ENCODE measurements at regions not wholly inside any gene's neighbourhood (a gene's known extent, or its start where the extent isn't known, plus 50 kb on each side); places are given as distances from the start of the nearest gene placed in this dataset.

DNA sequence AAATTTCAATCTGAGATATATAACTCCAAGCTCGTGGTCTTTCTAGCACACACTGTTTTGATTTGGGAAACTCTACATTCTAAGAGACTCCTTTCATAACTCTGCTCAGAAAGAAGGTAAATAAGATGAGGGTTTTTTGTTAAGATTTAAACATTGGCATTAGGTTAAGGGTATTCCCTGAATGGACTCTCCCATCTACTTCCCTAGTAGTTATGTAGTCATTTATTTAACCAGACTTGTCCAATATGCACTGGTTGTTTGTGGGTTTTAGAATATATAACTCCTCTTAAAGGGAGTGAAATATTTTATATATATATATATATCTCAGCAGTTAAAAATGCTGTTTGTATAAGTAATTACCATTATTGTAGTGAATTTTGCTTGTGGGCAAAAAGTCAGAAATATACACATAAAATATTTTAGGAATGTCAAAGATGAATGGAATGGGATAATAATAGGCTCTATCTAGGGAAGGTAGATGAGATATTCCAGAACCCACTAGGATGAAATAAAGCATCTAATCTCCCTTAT is 61.5 kb upstream of the WDR75 start:
- H4K5ac ChIP-seq (ENCODE audit: low read depth, low read length): peak overlapping the region; percentile 51
- H3K4ac ChIP-seq (ENCODE audit: low read depth, low read length): peak overlapping the region; percentile 65; the same call in 1 of the 2 replicates
- intact Hi-C loops (cut with micrococcal nuclease): no loop called here
- WGBS, 2 experiments (ENCODE audit: extremely low coverage in 2 of 2, insufficient read length in 1 of 2): no CpG with 5 or more reads among the region's 1 CpG
- H4K20me1 ChIP-seq (ENCODE audit: insufficient read depth, low read length): no peaks in the 10 kb centered on the region
- peak overlapping the region; percentile 85 for H2BK120ac ChIP-seq (ENCODE audit: low read depth, low read length)
- CTCF ChIA-PET: interaction anchor here (1.1 to 1.3 kb wide), 2 partner anchors 9 to 33 kb away, joined by 3 to 4 read pairs; no protein-coding TSS in a partner anchor
- peak overlapping the region; percentile 78; the same call in 1 of the 2 replicates for H3K23ac ChIP-seq (ENCODE audit: low read depth, low read length)
- no peak overlapping the region for H2AFZ ChIP-seq (replicated peaks; ENCODE audit: low read length, poor library complexity)
- dilution Hi-C loops (cut with HindIII; ENCODE audit: low sequenced_read_pairs, unreplicated experiment): no loop called here
- no peak overlapping the region for H2AK9ac ChIP-seq (replicated peaks; ENCODE audit: low read depth, low read length, poor library complexity)
- no peaks in the 10 kb centered on the region for H3K79me1 ChIP-seq (ENCODE audit: low read depth in 1 of 2, low read length in 2 of 2)
- H3K4me3 ChIP-seq (ENCODE audit: insufficient read depth, low read depth, low read length): no peak overlapping the region
- H3K4me2 ChIP-seq (ENCODE audit: low read depth, low read length): peak overlapping the region; percentile 91
- H3K9me1 ChIP-seq (ENCODE audit: insufficient read depth, low read length): no peaks in the 10 kb centered on the region
- POLR2A ChIA-PET (ENCODE audit: unreplicated experiment): no interaction called here
- H3K14ac ChIP-seq (replicated peaks; ENCODE audit: low read depth, low read length): no peak overlapping the region
- H3K27me3 ChIP-seq (ENCODE audit: control insufficient read depth, insufficient read depth, low read length): no peaks in the 10 kb centered on the region
- no TSS peak for BruUV-seq (replicated peaks)
- H3K36me3 ChIP-seq (ENCODE audit: control insufficient read depth, insufficient read depth, low read length): no peaks in the 10 kb centered on the region
- peak overlapping the region; percentile 77 for H3K18ac ChIP-seq (ENCODE audit: low read depth, low read length)
- ATAC-seq (ENCODE audit: low read depth) (peak; percentile 55), DNase-seq (peak; percentile 18)
- H2BK5ac ChIP-seq (ENCODE audit: low read depth, low read length, poor library complexity, severe bottlenecking): peak overlapping the region; percentile 93
- in situ Hi-C loops (cut with MboI; ENCODE audit: low sequenced_read_pairs): no loop called here
- H3K9ac ChIP-seq (ENCODE audit: low read depth, low read length): peak overlapping the region; percentile 29
- no peaks in the 10 kb centered on the region for H3K9me3 ChIP-seq (ENCODE audit: control insufficient read depth, insufficient read depth, low read length)
- H2AK5ac ChIP-seq (ENCODE audit: low read depth, low read length): no peak overlapping the region
- no peak for TF ChIP-seq MAZ (IDR thresholded peaks at IDR 0.05; ENCODE audit: borderline replicate concordance, low read depth, low read length)
- TF ChIP-seq RAD21 (IDR thresholded peaks at IDR 0.05; ENCODE audit: low read length): no peak
- no peak for TF ChIP-seq CEBPB (IDR thresholded peaks at IDR 0.05; ENCODE audit: low read depth, low read length)
- no peak for TF ChIP-seq SMC3 (IDR thresholded peaks at IDR 0.05; ENCODE audit: low read depth, low read length)
- no peaks in the 10 kb centered on the region for H3K4me1 ChIP-seq (ENCODE audit: control insufficient read depth, insufficient read depth, low read length)
- 0 out of 3 replicates have a peak overlapping the region, but pooled peaks have one; percentile 97 for H2BK15ac ChIP-seq (ENCODE audit: low read depth, low read length)
- peak overlapping the region; percentile 89; the same call in 1 of the 2 replicates for H3K56ac ChIP-seq (ENCODE audit: extremely low read depth, insufficient read depth, low read length)
- peak overlapping the region; percentile 85; the same call in 1 of the 2 replicates for H2BK20ac ChIP-seq (ENCODE audit: low read depth, low read length)
- peak overlapping the region; percentile 38 to 81; a peak in 3 of 4 replicates for H4K8ac ChIP-seq (ENCODE audit: low read depth in 2 of 2, low read length in 2 of 2)
- H4K91ac ChIP-seq (ENCODE audit: insufficient read depth, low read depth, low read length): peak overlapping the region; percentile 98; the same call in 1 of the 2 replicates
- peak overlapping the region; percentile 41; the same call in 1 of the 2 replicates for H3K27ac ChIP-seq (ENCODE audit: insufficient read depth, low read length)

All from IMR-90 (cell line).